ENCODE measurements at regions not wholly inside any gene's neighbourhood (a gene's known extent, or its start where the extent isn't known, plus 50 kb on each side); places are given as distances from the start of the nearest gene placed in this dataset.

GRCh38 chr5:13640270-13640669, 304.2 kb downstream of the DNAH5 start:
- DNase-seq (ENCODE audit: extremely low spot score), result no peak
- Histone ChIP-seq H3K36me3 (no peaks in the 10 kb centered on the region), H3K27me3 (no peaks in the 10 kb centered on the region), H3K4me3 (no peak overlapping the region), H3K27ac (replicated peaks in 1 of 4) (no peak overlapping the region), H3K4me1 (no peaks in the 10 kb centered on the region), H3K9me3 (no peaks in the 10 kb centered on the region)
- intact Hi-C loops (cut with DNase I), result no loop called here
- WGBS, result 72% methylated on average over 2 of the region's 2 CpGs
- no peak for TF ChIP-seq EP300 (IDR thresholded peaks at IDR 0.05)
- no peak for TF ChIP-seq CTCF (IDR thresholded peaks at IDR 0.05)
- no peak for TF ChIP-seq POLR2A (IDR thresholded peaks at IDR 0.05; ENCODE audit: low read depth)
- no peak for TF ChIP-seq POLR2AphosphoS5 (IDR thresholded peaks at IDR 0.05)

- Histone ChIP-seq H3K9me3 (no peaks in the 10 kb centered on the region), H3K27ac (replicated peaks in 1 of 4) (no peak overlapping the region), H3K36me3 (no peaks in the 10 kb centered on the region), H3K27me3 (no peaks in the 10 kb centered on the region), H3K4me3 (no peak overlapping the region), H3K4me1 (no peaks in the 10 kb centered on the region)
- intact Hi-C loops (cut with DNase I), result no loop called here
- DNase-seq (ENCODE audit: extremely low spot score), result no peak
- WGBS, result 56% methylated on average over 1 of the region's 1 CpG
- no peak for TF ChIP-seq EP300 (IDR thresholded peaks at IDR 0.05)
- TF ChIP-seq CTCF (IDR thresholded peaks at IDR 0.05), result no peak
- no peak for TF ChIP-seq POLR2A (IDR thresholded peaks at IDR 0.05; ENCODE audit: low read depth)
- TF ChIP-seq POLR2AphosphoS5 (IDR thresholded peaks at IDR 0.05), result no peak
These were observed 311.8 kb downstream of the DNAH5 start for GRCh38 chr5:13632676-13633075.

GRCh38 chr5:13629218-13629617, 315.3 kb downstream of the DNAH5 start:
- intact Hi-C loops (cut with DNase I), result no loop called here
- WGBS, result 81% methylated on average over 2 of the region's 2 CpGs

GRCh38 chr5:13627673-13628454, 316.6 kb downstream of the DNAH5 start:
- H3K4me1 ChIP-seq, result no peaks in the 10 kb centered on the region
- H3K9me3 ChIP-seq, result no peaks in the 10 kb centered on the region
- intact Hi-C loops (cut with DNase I), result no loop called here
- no peaks in the 10 kb centered on the region for H3K36me3 ChIP-seq
- no peaks in the 10 kb centered on the region for H3K27me3 ChIP-seq
- no peak overlapping the region for H3K4me3 ChIP-seq
- no peak overlapping the region for H3K27ac ChIP-seq (replicated peaks in 1 of 4)
- TF ChIP-seq EP300 (IDR thresholded peaks at IDR 0.05) (no peak), CTCF (IDR thresholded peaks at IDR 0.05) (no peak), POLR2AphosphoS5 (IDR thresholded peaks at IDR 0.05) (no peak), POLR2A (IDR thresholded peaks at IDR 0.05; ENCODE audit: low read depth) (no peak)
- WGBS, result 70% methylated on average over 3 of the region's 3 CpGs
- no peak for DNase-seq (ENCODE audit: extremely low spot score)

More at GRCh38 chr5:13629218-13629617, 315.3 kb downstream of the DNAH5 start:
- Histone ChIP-seq H3K27ac (replicated peaks in 1 of 4) (no peak overlapping the region), H3K4me3 (no peak overlapping the region), H3K36me3 (no peaks in the 10 kb centered on the region), H3K27me3 (no peaks in the 10 kb centered on the region), H3K4me1 (no peaks in the 10 kb centered on the region), H3K9me3 (no peaks in the 10 kb centered on the region)
- DNase-seq (ENCODE audit: extremely low spot score), result no peak
- TF ChIP-seq CTCF (IDR thresholded peaks at IDR 0.05), result no peak
- TF ChIP-seq POLR2AphosphoS5 (IDR thresholded peaks at IDR 0.05), result no peak
- TF ChIP-seq EP300 (IDR thresholded peaks at IDR 0.05), result no peak
- TF ChIP-seq POLR2A (IDR thresholded peaks at IDR 0.05; ENCODE audit: low read depth), result no peak

Measured in esophagus muscularis mucosa (tissue), 4 donors.